ENCODE measurements at regions not wholly inside any gene's neighbourhood (a gene's known extent, or its start where the extent isn't known, plus 50 kb on each side); places are given as distances from the start of the nearest gene placed in this dataset.
A peak's percentile ranks its signal among the peaks of the same experiment; 100 is the strongest.

GRCh38 chr22:22746963-22747933 is 102.8 kb downstream of the GGTLC2 start:
- no peaks in the 10 kb centered on the region for H3K36me3 ChIP-seq (ENCODE audit: insufficient read depth, low read length)
- Mint-ChIP-seq H3K4me3 (no peak overlapping the region), H3K36me3 (ENCODE audit: low read depth) (no peaks in the 10 kb centered on the region), H3K4me1 (ENCODE audit: low read depth) (peaks cover 11% of the 10 kb centered on the region), H3K27ac (no peak overlapping the region), H3K27me3 (peaks cover 9% of the 10 kb centered on the region), H3K9me3 (no peaks in the 10 kb centered on the region)
- TF ChIP-seq CTCF (IDR thresholded peaks at IDR 0.05) = no peak
- H3K9me3 ChIP-seq (ENCODE audit: control insufficient read depth in 1 of 2, insufficient read depth in 1 of 2, low read length in 2 of 2) = no peaks in the 10 kb centered on the region
- ChIA-PET POLR2A (no interaction called here), CTCF (no interaction called here)
- peaks cover 0 to 6% of the 10 kb centered on the region in 2 experiments for H3K27me3 ChIP-seq (ENCODE audit: control insufficient read depth in 1 of 2, insufficient read depth in 2 of 2, low read length in 2 of 2)
- peaks cover 8% of the 10 kb centered on the region for H3K4me1 ChIP-seq (ENCODE audit: insufficient read depth, low read length)
- intact Hi-C loops (cut with DNase I, micrococcal nuclease) = loop anchor here in 1 of 2 experiments (2.0 kb wide), 1 partner anchor 210 kb away; no protein-coding TSS in a partner anchor
- H3K4me3 ChIP-seq (ENCODE audit: low read length) = no peak overlapping the region
- no peak for DNase-seq
- ATAC-seq (ENCODE audit: poor library complexity) = no peak
- H3K27ac ChIP-seq (ENCODE audit: low read depth in 1 of 2, low read length in 2 of 2) = no peak overlapping the region

GRCh38 chr22:22748297-22748743 is 103.9 kb downstream of the GGTLC2 start:
- no peaks in the 10 kb centered on the region for H3K9me3 Mint-ChIP-seq
- intact Hi-C loops (cut with DNase I, micrococcal nuclease) = loop anchor here in 1 of 2 experiments (2.0 kb wide), 1 partner anchor 38 kb away; no protein-coding TSS in a partner anchor
- no peak overlapping the region for H3K4me3 Mint-ChIP-seq
- Histone ChIP-seq H3K4me1 (ENCODE audit: insufficient read depth, low read length) (peaks cover 19% of the 10 kb centered on the region), H3K4me3 (ENCODE audit: low read length) (no peak overlapping the region), H3K27me3 (ENCODE audit: control insufficient read depth in 1 of 2, insufficient read depth in 2 of 2, low read length in 2 of 2) (peaks cover 0 to 4% of the 10 kb centered on the region in 2 experiments), H3K27ac (ENCODE audit: low read depth in 1 of 2, low read length in 2 of 2) (no peak overlapping the region), H3K9me3 (ENCODE audit: control insufficient read depth in 1 of 2, insufficient read depth in 1 of 2, low read length in 2 of 2) (no peaks in the 10 kb centered on the region), H3K36me3 (ENCODE audit: insufficient read depth, low read length) (no peaks in the 10 kb centered on the region)
- H3K4me1 Mint-ChIP-seq (ENCODE audit: low read depth) = peaks cover 22% of the 10 kb centered on the region
- DNase-seq (peak in 8 of 14 experiments; percentile 8 to 72 (median 40)), ATAC-seq (ENCODE audit: poor library complexity) (peak; percentile 54)
- ChIA-PET POLR2A (no interaction called here), CTCF (no interaction called here)
- peak; percentile 63 for TF ChIP-seq CTCF (IDR thresholded peaks at IDR 0.05)
- peaks cover 4% of the 10 kb centered on the region for H3K27me3 Mint-ChIP-seq
- H3K36me3 Mint-ChIP-seq (ENCODE audit: low read depth) = no peaks in the 10 kb centered on the region
- H3K27ac Mint-ChIP-seq = no peak overlapping the region

- POLR2A ChIA-PET = no interaction called here
- ATAC-seq (ENCODE audit: poor library complexity) (no peak), DNase-seq (no peak)
- Histone ChIP-seq H3K4me1 (ENCODE audit: insufficient read depth, low read length) (peaks cover 23% of the 10 kb centered on the region), H3K36me3 (ENCODE audit: insufficient read depth, low read length) (no peaks in the 10 kb centered on the region), H3K27me3 (ENCODE audit: control insufficient read depth in 1 of 2, insufficient read depth in 2 of 2, low read length in 2 of 2) (peaks cover 0 to 3% of the 10 kb centered on the region in 2 experiments), H3K4me3 (ENCODE audit: low read length) (no peak overlapping the region), H3K27ac (ENCODE audit: low read depth in 1 of 2, low read length in 2 of 2) (no peak overlapping the region), H3K9me3 (ENCODE audit: control insufficient read depth in 1 of 2, insufficient read depth in 1 of 2, low read length in 2 of 2) (no peaks in the 10 kb centered on the region)
- intact Hi-C loops (cut with DNase I, micrococcal nuclease) = loop anchor here in 1 of 2 experiments (2.0 kb wide), 1 partner anchor 38 kb away; no protein-coding TSS in a partner anchor
- Mint-ChIP-seq H3K4me3 (no peak overlapping the region), H3K9me3 (no peaks in the 10 kb centered on the region), H3K4me1 (ENCODE audit: low read depth) (peaks cover 26% of the 10 kb centered on the region), H3K27ac (no peak overlapping the region), H3K27me3 (peaks cover 4% of the 10 kb centered on the region), H3K36me3 (ENCODE audit: low read depth) (no peaks in the 10 kb centered on the region)
- CTCF ChIA-PET = no interaction called here
- TF ChIP-seq CTCF (IDR thresholded peaks at IDR 0.05) = no peak
Observed at GRCh38 chr22:22748756-22749155, 104.3 kb downstream of the GGTLC2 start.
